SHP77 (cell line): ENCODE measurements at regions not wholly inside any gene's neighbourhood (a gene's known extent, or its start where the extent isn't known, plus 50 kb on each side); places are given as distances from the start of the nearest gene placed in this dataset.

Experiments
- DNase-seq, 2 experiments: peaks; one replicate each; lab custom pipeline; 2025; lab: John Stamatoyannopoulos, UW

DNA sequence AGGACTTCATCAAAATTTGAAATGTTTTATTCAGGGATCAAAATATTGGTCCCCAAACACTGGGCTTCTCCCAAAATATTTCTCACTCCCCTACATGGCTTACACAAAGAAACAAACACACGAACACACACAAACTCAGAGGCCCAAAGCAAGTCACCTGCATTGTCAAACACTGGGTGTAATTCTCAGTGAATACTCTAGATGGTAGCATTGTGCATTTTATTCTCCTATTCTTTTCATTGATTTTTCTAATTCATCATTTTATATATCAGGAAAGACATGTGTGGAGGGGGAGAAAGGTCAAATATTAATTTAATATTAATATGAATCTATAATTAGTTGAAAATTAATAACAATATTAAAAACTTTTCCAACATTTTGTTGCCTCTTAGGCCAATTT, 72.3 kb upstream of the TNMD start:
- peak in 1 of 2 experiments; percentile 0 for DNase-seq

DNA sequence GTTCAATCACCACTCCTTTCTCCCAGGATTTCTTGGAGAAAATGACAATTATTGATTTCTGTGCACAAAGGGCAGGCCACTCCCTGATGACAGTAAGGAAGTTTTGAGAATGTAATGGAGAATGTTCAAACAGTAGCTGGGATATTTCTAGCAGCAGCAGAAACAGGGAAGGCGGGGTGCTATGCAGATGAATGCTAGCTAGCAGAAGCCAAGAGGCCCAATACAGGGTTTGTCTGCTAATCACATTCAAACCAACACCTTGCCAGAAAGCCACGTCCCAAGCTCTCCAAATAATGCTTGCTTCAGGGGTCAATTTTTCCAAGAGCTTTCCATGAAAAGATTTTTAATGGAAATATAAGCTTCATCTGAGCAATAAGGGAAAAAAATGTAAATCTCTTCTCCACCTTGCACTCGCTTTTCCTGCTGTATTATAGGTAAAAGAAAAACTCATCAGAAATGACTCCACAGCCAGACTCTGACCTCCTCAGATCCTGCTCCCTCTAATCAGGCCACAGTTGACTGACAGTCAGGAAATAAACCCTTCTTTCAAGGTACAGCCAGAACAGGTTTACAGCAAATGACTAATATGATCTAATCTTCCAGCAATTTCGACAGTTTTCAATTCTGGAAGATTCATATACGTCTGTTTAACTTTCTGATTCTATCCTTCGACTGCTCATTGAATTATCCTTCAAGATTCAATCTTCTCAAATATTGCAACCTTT, 84.7 kb upstream of the PCDH19 start:
- no peak for DNase-seq

DNA sequence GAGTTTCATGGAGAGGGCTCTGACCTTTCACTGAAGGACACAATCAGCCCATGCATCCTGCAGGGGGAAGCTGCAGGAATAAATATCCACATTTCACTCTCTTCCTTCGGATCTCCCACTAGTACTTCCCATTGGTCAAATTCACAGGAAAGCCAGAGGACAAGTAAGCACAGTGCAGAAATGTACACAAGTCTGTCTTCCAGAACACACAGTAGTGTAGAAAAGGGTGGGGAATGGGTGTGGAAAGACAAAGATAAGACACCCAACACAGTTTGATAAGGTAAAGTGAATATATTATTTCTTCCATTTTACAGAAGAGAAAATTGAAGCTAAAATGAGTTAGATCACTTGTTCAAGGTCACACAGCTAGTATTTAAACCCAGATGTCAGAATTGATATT, 81.1 kb upstream of the PCDH19 start:
- DNase-seq: no peak

DNA sequence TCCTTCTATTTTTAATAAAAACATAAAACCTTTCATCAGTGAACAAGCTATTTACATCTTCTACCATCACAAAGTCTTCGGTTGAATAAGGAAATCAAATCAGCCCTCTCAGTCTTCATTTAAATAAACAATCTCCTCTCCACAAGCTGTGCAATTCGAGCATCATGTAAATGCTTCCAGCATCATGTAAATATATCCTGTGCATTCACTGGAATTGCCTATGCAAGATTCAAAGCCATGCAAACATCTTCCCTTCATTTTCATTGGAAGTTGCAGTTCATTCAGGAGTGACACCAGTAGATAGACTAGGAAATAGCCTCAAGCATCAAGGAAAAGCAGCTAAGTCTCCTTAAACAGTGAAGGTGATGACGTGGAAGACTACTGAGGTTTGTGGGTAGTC, 77.7 kb upstream of the PCDH19 start:
- DNase-seq: no peak

DNA sequence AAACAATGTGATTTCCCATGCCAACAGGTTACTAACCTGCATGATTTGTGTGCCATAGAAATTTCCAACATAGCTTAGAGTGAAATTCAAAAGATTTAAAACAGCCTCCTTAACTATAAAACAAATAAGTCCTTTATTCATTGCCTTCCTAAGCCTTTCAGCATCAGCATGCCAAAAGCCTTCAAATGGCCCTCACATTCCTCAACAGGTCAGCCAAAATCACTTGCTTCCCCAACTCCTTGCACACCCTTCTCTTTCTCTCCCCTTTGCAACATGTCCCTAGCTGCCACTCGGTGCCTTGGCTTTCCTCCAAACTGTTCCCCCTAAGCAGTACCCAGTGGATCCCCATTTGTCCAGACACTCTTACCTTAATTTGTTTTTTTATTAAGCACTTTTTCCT, 74.9 kb upstream of the PCDH19 start:
- DNase-seq: no peak

DNA sequence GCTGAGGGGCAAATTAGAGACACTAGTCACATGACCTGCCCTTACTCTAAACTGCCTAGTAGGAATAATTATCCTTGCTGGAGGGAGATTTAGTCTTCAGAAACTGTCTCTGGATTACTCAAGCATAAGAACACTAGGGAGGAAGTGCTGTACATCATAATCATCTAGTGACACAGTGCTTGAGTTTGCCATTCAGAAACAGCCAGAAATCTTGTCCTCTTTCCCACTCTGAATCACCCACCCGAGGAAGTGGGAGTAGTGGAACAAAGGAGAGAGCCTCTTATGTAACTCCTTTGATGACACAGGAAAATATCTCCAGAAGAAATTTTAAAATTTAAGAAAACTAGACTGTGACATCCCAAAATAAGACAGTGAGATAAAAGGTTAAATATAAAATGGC, 69.3 kb upstream of the PCDH19 start:
- no peak for DNase-seq

DNA sequence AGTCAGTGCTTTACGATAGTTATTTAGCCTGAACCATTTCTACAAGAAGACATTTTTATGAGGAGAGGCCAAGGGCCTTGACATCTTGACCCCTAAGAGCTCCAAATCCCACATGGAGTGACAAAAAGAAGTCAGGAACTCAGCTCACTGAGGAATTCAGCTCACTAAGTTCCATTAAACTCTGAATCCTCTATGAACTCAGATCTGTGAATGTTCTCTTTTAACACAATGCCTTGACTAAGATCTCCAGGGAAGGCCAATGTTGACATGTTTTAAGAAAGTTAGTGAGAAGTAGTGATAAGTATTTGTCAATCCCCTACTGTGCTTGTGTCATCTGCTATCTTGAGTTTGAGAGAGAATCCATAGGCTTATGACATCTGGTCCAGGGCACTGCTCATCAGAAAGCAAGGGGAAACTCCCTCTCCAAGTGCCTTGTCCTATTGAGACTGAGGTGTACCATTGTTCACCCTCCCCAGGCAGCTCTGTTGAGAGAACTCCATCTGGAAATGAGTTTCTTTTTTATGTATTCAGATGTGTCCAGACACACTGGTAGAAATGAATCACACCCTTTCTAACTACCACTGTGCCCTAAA, 68.7 kb upstream of the PCDH19 start:
- no peak for DNase-seq

DNA sequence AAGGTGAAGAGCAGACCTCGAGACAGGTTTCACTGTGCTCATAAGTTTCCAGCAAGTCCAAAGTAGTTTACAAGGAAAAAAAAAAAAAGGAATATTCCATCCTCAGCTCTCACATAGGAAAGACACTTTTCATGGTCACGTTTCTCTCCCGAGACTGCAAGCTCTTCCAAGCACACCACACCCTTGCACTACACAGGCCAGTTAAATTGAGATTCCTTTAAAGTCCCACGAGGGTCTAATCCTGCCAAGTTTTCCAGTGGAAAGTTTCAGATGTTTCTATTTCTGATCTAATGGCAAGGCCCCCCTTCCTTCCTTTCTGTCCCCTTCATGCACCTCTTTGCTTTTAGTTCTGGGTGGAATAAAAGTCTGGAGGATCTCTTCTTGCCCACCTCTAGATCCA, 67.9 kb upstream of the PCDH19 start:
- no peak for DNase-seq

DNA sequence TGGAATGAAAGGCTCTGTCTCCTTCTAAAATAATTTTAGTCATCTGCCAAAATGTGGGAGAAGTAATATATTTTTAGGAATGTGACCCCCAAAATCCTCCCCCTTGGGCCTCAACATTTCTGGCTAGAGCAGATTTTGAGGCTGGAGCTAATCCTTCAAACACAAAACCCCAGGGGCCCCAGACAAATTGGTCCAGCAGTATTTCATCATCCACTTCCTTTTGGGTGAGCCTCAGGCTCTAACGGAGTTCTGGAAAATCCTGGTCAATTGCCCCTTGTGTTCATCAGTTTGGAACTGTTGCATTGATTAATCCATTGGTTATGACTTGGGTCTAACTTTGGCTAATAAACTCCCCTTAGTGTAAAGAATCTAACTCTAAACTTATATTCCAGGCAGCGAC, 67.4 kb upstream of the PCDH19 start:
- DNase-seq: no peak
